Lung (tissue), 11 donors: ENCODE measurements at regions not wholly inside any gene's neighbourhood (a gene's known extent, or its start where the extent isn't known, plus 50 kb on each side); places are given as distances from the start of the nearest gene placed in this dataset.

Experiments
- ATAC-seq: fragments of 200-7000 bp; cut with Tn5 transposase; one replicate; pipeline ENCODE4 v1.9.1; 2020; ENCODE audit warnings: moderate number of reproducible peaks; ENCODE audit not compliant: insufficient read depth, low FRiP score
- DNase-seq, 3 donors: peaks; one replicate each; pipeline ENCODE4 v3.0.0-alpha.2; 2013 to 2017
- H3K27ac ChIP-seq, 2 donors: one replicate each; pipeline ENCODE4 v1.5.1; 2013; ENCODE audit warnings: mild to moderate bottlenecking in 2 of 2, moderate library complexity in 2 of 2, control low read depth in 1 of 2, inconsistent platforms in 1 of 2, low read depth in 1 of 2, low read length in 1 of 2
- H3K27me3 ChIP-seq, 3 donors: one replicate each; pipeline ENCODE4 v1.5.1; 2013; ENCODE audit warnings: low read length in 2 of 3; ENCODE audit not compliant: control insufficient read depth in 3 of 3, insufficient read depth in 3 of 3
- H3K36me3 ChIP-seq, 4 donors: one replicate each; pipeline ENCODE4 v1.5.1; 2013; ENCODE audit warnings: low read length in 4 of 4, mild to moderate bottlenecking in 1 of 4, moderate library complexity in 1 of 4; ENCODE audit not compliant: control insufficient read depth in 4 of 4, insufficient read depth in 4 of 4
- H3K4me1 ChIP-seq, 5 donors: one replicate each; pipeline ENCODE4 v1.5.1; 2013; ENCODE audit warnings: low read length in 5 of 5, mild to moderate bottlenecking in 2 of 5, moderate library complexity in 1 of 5; ENCODE audit not compliant: control insufficient read depth in 5 of 5, insufficient read depth in 5 of 5
- H3K4me3 ChIP-seq: one replicate; pipeline ENCODE4 v1.5.1; 2013; ENCODE audit warnings: mild to moderate bottlenecking, control low read depth, moderate library complexity
- H3K9ac ChIP-seq, 2 donors: one replicate each; pipeline ENCODE4 v1.5.1; 2013; ENCODE audit warnings: low read length in 2 of 2, control low read depth in 1 of 2; ENCODE audit not compliant: insufficient read depth in 1 of 2
- H3K9me3 ChIP-seq, 4 donors: one replicate each; pipeline ENCODE4 v1.5.1; 2013; ENCODE audit warnings: low read length in 3 of 4, mild to moderate bottlenecking in 1 of 4, moderate library complexity in 1 of 4; ENCODE audit not compliant: control insufficient read depth in 4 of 4, insufficient read depth in 3 of 4
- WGBS, 2 donors: extraction: QIAGEN DNeasy Blood & Tissue Kit; methylation state at CpG; one replicate each; pipeline ENCODE4 v1.1.7; 2013; 5-methylcytosine and 5-hydroxymethylcytosine counted together
- TF ChIP-seq, protein P1 (sequence below): IDR thresholded peaks from 2 replicates; pipeline ENCODE4 v1.5.1; 2012; ENCODE audit warnings: mild to moderate bottlenecking; ENCODE audit errors: control extremely low read depth, extremely low read depth
- donor health status: control.
- donor health status: control.
- donor health status: Bipolar disorder and iron deficiency.
- donor health status: healthy.
- donor health status: DM: yes; HTN: yes; CAD: no.

- no peak overlapping the region for H3K27ac ChIP-seq
- H3K4me1 ChIP-seq: peaks cover 0 to 21% (median 9%) of the 10 kb centered on the region in 5 donors
- 75 to 83% methylated on average over 3 of the region's 3 CpGs for WGBS, 2 donors
- no peaks in the 10 kb centered on the region for H3K27me3 ChIP-seq
- ATAC-seq: no peak
- H3K9me3 ChIP-seq: no peaks in the 10 kb centered on the region
- no peaks in the 10 kb centered on the region for H3K36me3 ChIP-seq
- DNase-seq: no peak
- H3K9ac ChIP-seq: no peak overlapping the region
- H3K4me3 ChIP-seq: no peak overlapping the region
- TF ChIP-seq, protein P1, sequence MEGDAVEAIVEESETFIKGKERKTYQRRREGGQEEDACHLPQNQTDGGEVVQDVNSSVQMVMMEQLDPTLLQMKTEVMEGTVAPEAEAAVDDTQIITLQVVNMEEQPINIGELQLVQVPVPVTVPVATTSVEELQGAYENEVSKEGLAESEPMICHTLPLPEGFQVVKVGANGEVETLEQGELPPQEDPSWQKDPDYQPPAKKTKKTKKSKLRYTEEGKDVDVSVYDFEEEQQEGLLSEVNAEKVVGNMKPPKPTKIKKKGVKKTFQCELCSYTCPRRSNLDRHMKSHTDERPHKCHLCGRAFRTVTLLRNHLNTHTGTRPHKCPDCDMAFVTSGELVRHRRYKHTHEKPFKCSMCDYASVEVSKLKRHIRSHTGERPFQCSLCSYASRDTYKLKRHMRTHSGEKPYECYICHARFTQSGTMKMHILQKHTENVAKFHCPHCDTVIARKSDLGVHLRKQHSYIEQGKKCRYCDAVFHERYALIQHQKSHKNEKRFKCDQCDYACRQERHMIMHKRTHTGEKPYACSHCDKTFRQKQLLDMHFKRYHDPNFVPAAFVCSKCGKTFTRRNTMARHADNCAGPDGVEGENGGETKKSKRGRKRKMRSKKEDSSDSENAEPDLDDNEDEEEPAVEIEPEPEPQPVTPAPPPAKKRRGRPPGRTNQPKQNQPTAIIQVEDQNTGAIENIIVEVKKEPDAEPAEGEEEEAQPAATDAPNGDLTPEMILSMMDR: no peak
Measured at GRCh38 chr4:52259978-52260377, 208.9 kb downstream of the SPATA18 start.

DNA sequence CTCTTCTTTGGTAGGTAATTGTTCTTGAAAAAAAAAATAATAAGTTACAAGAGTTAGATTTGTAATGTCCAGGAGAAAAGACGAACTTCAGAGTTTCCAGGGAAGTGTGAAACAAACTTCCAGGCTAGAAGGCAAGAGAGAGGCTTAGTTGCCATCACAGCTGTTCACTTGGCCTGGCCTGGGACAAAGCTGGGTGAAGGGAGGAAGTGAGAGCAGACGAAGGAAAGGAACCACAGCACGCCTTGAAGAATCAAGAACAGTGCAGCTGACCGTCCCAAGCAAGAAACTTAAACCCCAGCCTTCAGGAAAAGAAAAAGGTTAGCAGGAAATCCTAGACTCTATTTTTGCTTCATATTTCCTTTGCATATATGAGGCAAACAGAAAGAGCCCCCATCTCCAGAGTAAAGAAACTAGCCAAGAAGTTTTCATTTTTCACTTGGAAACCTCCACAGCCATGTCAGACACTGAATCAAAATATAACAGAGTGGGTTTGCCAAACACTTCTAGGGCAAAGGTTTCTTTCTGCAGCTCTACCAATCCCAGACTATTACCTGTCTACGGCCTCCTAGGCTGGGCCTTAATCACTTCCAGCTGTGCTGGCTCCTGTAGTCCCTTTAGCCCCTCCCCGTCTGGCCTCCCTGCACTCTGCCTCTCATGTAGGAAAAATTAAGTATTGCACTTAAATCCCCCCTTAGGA, 209.6 kb downstream of the SPATA18 start:
- H3K27ac ChIP-seq: no peak overlapping the region
- no peaks in the 10 kb centered on the region for H3K36me3 ChIP-seq
- peak; percentile 39 to 76 (median 70) for DNase-seq
- peaks cover 0 to 21% (median 9%) of the 10 kb centered on the region in 5 donors for H3K4me1 ChIP-seq
- ATAC-seq: no peak
- H3K27me3 ChIP-seq: no peaks in the 10 kb centered on the region
- TF ChIP-seq, protein P1: no peak
- H3K9ac ChIP-seq: no peak overlapping the region
- H3K4me3 ChIP-seq: no peak overlapping the region
- 30 to 39% methylated on average over 6 of the region's 6 CpGs for WGBS, 2 donors
- no peaks in the 10 kb centered on the region for H3K9me3 ChIP-seq

- TF ChIP-seq, protein P1: no peak
- Histone ChIP-seq H3K27me3 (no peaks in the 10 kb centered on the region), H3K9me3 (no peaks in the 10 kb centered on the region), H3K4me1 (peaks cover 0 to 21% (median 9%) of the 10 kb centered on the region in 5 donors), H3K9ac (no peak overlapping the region), H3K4me3 (no peak overlapping the region), H3K36me3 (no peaks in the 10 kb centered on the region), H3K27ac (no peak overlapping the region)
- DNase-seq (peak in 1 of 3 donors; percentile 34), ATAC-seq (no peak)
Measured at GRCh38 chr4:52263607-52264006, 212.5 kb downstream of the SPATA18 start.
